Hepatocyte (in vitro differentiated cells): ENCODE measurements at regions not wholly inside any gene's neighbourhood (a gene's known extent, or its start where the extent isn't known, plus 50 kb on each side); places are given as distances from the start of the nearest gene placed in this dataset.

Experiments used
- EZH2 ChIP-seq: fragments of 200-600 bp; sonication (generic); IDR thresholded peaks from 2 replicates; pipeline ENCODE4 v1.6.1; 2016; ENCODE audit warnings: antibody characterized with exemption, mild to moderate bottlenecking, borderline replicate concordance
- EZH2phosphoT487 ChIP-seq: fragments of 200-600 bp; sonication (generic); IDR thresholded peaks from one replicate; pipeline ENCODE4 v1.6.1; 2018; ENCODE audit warnings: antibody characterized with exemption, mild to moderate bottlenecking, low read depth, moderate library complexity; ENCODE audit not compliant: unreplicated experiment, severe bottlenecking
- TF ChIP-seq, protein P1 (sequence below): fragments of 200-600 bp; sonication (generic); IDR thresholded peaks from 2 replicates; pipeline ENCODE4 v1.5.1; 2016; ENCODE audit warnings: antibody characterized with exemption, mild to moderate bottlenecking; ENCODE audit not compliant: poor library complexity

DNA sequence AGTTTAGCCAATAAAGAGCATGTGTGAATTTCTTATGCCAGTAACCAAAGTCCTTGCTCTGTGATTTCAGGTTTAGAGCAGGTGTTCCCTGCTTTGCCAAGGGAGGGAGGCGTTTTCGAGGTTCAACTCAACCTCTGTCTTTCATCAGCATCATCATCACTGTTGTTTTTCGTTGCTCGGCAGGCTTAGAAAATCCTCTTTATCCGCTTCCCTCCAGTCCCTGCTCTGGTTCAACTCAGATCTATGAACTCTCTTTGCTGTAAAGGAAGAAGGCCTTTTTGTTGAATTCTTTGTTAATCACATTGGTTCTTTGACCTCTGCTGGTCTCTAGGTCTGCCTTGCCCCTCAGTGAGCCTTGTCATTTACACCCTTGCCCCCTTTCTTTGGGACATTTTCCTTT lies 243.9 kb upstream of the RBFOX1 start:
- no peak for TF ChIP-seq EZH2
- TF ChIP-seq, protein P1, sequence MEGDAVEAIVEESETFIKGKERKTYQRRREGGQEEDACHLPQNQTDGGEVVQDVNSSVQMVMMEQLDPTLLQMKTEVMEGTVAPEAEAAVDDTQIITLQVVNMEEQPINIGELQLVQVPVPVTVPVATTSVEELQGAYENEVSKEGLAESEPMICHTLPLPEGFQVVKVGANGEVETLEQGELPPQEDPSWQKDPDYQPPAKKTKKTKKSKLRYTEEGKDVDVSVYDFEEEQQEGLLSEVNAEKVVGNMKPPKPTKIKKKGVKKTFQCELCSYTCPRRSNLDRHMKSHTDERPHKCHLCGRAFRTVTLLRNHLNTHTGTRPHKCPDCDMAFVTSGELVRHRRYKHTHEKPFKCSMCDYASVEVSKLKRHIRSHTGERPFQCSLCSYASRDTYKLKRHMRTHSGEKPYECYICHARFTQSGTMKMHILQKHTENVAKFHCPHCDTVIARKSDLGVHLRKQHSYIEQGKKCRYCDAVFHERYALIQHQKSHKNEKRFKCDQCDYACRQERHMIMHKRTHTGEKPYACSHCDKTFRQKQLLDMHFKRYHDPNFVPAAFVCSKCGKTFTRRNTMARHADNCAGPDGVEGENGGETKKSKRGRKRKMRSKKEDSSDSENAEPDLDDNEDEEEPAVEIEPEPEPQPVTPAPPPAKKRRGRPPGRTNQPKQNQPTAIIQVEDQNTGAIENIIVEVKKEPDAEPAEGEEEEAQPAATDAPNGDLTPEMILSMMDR, result no peak
- TF ChIP-seq EZH2phosphoT487, result no peak
